PFSK-1 (cell line): ENCODE measurements at regions not wholly inside any gene's neighbourhood (a gene's known extent, or its start where the extent isn't known, plus 50 kb on each side); places are given as distances from the start of the nearest gene placed in this dataset.

ENCODE experiments used
- POLR2AphosphoS5 ChIP-seq: IDR thresholded peaks from 2 replicates; pipeline ENCODE4 v1.6.1; 2012; ENCODE audit warnings: low read depth, mild to moderate bottlenecking, control low read depth, low read length, moderate library complexity
- TF ChIP-seq, protein P1 (sequence below), 2 experiments: IDR thresholded peaks; 2 replicates each; pipeline versions ENCODE4 v1.6.1 to v1.8.0; 2011 to 2012; ENCODE audit warnings: low read depth in 2 of 2, low read length in 2 of 2, control low read depth in 1 of 2, inconsistent platforms in 1 of 2, mild to moderate bottlenecking in 1 of 2, moderate library complexity in 1 of 2; ENCODE audit not compliant: insufficient read depth in 1 of 2

DNA sequence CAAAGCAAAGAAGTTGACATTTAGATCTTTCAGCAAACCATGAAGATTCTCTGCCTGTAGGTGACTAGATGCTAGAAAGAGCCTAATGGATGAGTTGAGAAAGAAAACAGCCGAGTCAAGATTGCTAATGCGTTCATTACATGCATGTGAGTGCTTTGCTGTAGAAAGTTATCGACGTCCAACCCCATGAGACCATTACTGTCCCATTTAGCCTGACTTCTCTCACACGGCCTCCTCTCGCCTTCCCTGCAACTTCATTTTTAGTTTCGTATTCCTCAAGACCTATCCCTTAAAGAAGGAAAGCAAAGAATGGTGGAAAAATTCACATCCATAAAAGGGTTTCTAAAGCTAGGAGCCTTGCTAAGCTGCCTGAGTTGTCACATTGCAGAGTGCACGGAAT lies 113.7 kb upstream of the DPP6 start:
- TF ChIP-seq, protein P1, sequence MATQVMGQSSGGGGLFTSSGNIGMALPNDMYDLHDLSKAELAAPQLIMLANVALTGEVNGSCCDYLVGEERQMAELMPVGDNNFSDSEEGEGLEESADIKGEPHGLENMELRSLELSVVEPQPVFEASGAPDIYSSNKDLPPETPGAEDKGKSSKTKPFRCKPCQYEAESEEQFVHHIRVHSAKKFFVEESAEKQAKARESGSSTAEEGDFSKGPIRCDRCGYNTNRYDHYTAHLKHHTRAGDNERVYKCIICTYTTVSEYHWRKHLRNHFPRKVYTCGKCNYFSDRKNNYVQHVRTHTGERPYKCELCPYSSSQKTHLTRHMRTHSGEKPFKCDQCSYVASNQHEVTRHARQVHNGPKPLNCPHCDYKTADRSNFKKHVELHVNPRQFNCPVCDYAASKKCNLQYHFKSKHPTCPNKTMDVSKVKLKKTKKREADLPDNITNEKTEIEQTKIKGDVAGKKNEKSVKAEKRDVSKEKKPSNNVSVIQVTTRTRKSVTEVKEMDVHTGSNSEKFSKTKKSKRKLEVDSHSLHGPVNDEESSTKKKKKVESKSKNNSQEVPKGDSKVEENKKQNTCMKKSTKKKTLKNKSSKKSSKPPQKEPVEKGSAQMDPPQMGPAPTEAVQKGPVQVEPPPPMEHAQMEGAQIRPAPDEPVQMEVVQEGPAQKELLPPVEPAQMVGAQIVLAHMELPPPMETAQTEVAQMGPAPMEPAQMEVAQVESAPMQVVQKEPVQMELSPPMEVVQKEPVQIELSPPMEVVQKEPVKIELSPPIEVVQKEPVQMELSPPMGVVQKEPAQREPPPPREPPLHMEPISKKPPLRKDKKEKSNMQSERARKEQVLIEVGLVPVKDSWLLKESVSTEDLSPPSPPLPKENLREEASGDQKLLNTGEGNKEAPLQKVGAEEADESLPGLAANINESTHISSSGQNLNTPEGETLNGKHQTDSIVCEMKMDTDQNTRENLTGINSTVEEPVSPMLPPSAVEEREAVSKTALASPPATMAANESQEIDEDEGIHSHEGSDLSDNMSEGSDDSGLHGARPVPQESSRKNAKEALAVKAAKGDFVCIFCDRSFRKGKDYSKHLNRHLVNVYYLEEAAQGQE (IDR thresholded peaks at IDR 0.05; ENCODE audit: insufficient read depth in 1 of 2, low read depth in 2 of 2, low read length in 2 of 2), result no peak
- no peak for TF ChIP-seq POLR2AphosphoS5
